Mucosa of descending colon (tissue), 3 donors: ENCODE measurements at regions not wholly inside any gene's neighbourhood (a gene's known extent, or its start where the extent isn't known, plus 50 kb on each side); places are given as distances from the start of the nearest gene placed in this dataset.

Experiments
- ATAC-seq: fragments of 200-7000 bp; cut with Tn5 transposase; one replicate; pipeline ENCODE4 v1.9.1; 2020; ENCODE audit warnings: mild to moderate bottlenecking, moderate library complexity
- DNase-seq, 3 donors: peaks; one replicate each; pipeline ENCODE4 v3.0.0-alpha.2; 2020
- H3K36me3 ChIP-seq: fragments of 200-600 bp; one replicate; pipeline ENCODE4 v1.8.0; 2021; ENCODE audit warnings: low read depth, mild to moderate bottlenecking
- H3K4me1 ChIP-seq: fragments of 200-600 bp; one replicate; pipeline ENCODE4 v1.8.0; 2021; ENCODE audit warnings: low read depth, mild to moderate bottlenecking
- H3K4me3 ChIP-seq: fragments of 200-600 bp; one replicate; pipeline ENCODE4 v1.8.0; 2021; ENCODE audit warnings: mild to moderate bottlenecking
- H3K9me3 ChIP-seq: fragments of 200-600 bp; one replicate; pipeline ENCODE4 v1.8.0; 2021; ENCODE audit warnings: mild to moderate bottlenecking
- intact Hi-C, 2 donors: fragments of 100-400 bp; cut with DNase I in 1 of 2; cut with micrococcal nuclease in 1 of 2; formaldehyde crosslinking; loops; one replicate each; pipeline versions ENCODE4 v1.11.0 to v1.11.1; 2022; cut with DNase I, micrococcal nuclease
- TF ChIP-seq, protein P1 (sequence below): fragments of 200-600 bp; IDR thresholded peaks from one replicate; pipeline ENCODE4 v1.8.0; 2022; ENCODE audit warnings: antibody characterized with exemption, mild to moderate bottlenecking
- donor health status: DM: no; HTN: no; CAD: no; lungs with moderate emphysema.
- donor health status: DM: no; HTN: no; CAD: no.
- donor health status: DM: no; HTN: yes; CAD: no.

DNA sequence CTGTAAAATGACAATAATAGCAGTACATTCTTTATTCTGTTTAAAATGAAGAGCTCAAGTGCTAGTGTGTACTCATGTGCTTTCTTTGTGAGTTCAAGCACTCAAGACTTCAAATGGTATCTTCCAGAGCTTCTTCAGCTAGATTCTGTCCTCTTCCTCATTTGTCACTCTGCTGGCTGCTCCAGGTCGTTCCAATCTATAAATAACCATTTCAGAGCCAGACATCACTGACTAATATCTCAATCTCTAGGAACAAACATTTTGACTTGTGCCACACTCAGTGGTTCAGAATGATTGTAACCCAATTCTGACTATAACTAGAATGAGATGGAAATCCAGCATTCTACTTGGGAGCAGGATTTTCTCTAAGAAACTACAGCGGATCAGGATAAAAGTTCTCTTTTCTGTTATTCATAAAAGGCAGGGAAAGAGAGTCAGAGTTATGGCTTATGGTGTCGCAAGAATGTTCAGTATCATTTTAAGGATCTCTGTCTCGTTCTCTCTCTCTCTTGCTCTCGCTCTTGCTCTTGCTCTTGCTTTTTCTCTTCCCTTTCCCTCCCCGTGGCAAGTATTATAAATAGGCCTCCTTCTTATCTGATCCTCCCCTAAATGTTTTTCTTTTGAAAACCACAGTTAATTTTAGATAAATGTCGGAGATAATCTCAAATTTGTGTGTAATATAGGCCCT lies 116.3 kb upstream of the MAF start:
- H3K9me3 ChIP-seq: no peaks in the 10 kb centered on the region
- H3K4me3 ChIP-seq: no peak overlapping the region
- DNase-seq: no peak
- TF ChIP-seq, protein P1, sequence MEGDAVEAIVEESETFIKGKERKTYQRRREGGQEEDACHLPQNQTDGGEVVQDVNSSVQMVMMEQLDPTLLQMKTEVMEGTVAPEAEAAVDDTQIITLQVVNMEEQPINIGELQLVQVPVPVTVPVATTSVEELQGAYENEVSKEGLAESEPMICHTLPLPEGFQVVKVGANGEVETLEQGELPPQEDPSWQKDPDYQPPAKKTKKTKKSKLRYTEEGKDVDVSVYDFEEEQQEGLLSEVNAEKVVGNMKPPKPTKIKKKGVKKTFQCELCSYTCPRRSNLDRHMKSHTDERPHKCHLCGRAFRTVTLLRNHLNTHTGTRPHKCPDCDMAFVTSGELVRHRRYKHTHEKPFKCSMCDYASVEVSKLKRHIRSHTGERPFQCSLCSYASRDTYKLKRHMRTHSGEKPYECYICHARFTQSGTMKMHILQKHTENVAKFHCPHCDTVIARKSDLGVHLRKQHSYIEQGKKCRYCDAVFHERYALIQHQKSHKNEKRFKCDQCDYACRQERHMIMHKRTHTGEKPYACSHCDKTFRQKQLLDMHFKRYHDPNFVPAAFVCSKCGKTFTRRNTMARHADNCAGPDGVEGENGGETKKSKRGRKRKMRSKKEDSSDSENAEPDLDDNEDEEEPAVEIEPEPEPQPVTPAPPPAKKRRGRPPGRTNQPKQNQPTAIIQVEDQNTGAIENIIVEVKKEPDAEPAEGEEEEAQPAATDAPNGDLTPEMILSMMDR: no peak
- no peaks in the 10 kb centered on the region for H3K36me3 ChIP-seq
- intact Hi-C loops: no loop called here
- peaks cover 11% of the 10 kb centered on the region for H3K4me1 ChIP-seq
- ATAC-seq: no peak

DNA sequence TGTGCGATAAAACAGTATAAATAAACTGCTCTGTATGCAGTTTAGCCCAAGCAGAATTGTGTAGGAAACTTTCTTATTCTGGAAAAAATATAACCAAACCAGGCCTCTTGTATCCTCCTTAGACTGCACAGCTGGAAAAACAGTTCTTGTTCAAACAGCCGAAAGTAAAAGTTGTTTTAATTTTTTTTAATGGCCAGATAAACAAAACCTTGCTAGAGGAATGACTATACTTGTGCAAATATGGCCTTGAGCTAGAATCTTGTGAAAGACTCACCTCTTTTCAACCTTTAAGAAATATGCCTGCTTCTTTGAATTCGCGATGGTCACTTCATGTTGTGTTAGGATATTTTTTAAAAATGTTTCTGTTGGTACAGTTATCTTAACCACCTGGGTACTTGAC lies 114.5 kb upstream of the MAF start:
- intact Hi-C loops: no loop called here
- H3K4me3 ChIP-seq: no peak overlapping the region
- peaks cover 11% of the 10 kb centered on the region for H3K4me1 ChIP-seq
- no peaks in the 10 kb centered on the region for H3K9me3 ChIP-seq
- TF ChIP-seq, protein P1: no peak
- H3K36me3 ChIP-seq: no peaks in the 10 kb centered on the region
- ATAC-seq: peak; percentile 22
- DNase-seq: no peak

GRCh38 chr16:79714440-79714839 lies 113.9 kb upstream of the MAF start:
- H3K4me1 ChIP-seq: peaks cover 11% of the 10 kb centered on the region
- no peaks in the 10 kb centered on the region for H3K36me3 ChIP-seq
- TF ChIP-seq, protein P1: no peak
- intact Hi-C loops: no loop called here
- ATAC-seq (no peak), DNase-seq (no peak)
- H3K9me3 ChIP-seq: no peaks in the 10 kb centered on the region
- H3K4me3 ChIP-seq: no peak overlapping the region

DNA sequence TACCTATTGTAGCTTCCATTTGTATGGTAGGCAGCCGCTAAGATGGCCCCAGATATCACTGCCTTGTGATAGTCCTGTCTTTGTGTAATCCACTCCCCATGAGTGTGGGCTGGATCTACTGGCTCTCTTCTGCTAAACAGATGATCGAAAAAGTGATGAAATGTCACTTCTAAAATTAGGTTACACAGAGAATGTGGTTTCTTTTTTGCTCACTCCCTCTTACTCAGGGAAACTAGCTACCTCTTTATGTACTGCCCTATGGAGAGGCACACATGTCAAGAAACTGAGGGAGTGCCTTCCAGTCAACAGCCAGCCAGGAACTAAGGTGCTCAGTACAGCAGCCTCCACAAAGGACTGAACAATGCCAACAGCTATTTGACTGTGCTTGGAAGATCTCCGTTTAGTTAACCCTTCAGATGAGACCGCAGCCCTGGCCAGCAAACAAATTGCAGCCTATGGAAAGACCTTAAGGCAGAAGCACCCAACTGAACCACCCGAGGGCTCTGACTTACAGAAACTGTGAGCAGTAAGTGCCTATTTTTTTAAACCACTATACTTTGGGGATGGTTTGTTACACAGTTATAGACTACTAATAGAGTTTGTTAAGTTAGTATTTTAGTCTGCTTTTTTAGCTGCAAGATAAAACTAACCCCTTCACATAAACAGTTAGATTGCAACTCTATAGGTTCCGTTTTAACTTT lies 113.2 kb upstream of the MAF start:
- Histone ChIP-seq H3K4me3 (no peak overlapping the region), H3K4me1 (peaks cover 11% of the 10 kb centered on the region), H3K9me3 (no peaks in the 10 kb centered on the region), H3K36me3 (no peaks in the 10 kb centered on the region)
- TF ChIP-seq, protein P1: no peak
- DNase-seq: no peak
- intact Hi-C loops: no loop called here
- ATAC-seq: peak; percentile 22

DNA sequence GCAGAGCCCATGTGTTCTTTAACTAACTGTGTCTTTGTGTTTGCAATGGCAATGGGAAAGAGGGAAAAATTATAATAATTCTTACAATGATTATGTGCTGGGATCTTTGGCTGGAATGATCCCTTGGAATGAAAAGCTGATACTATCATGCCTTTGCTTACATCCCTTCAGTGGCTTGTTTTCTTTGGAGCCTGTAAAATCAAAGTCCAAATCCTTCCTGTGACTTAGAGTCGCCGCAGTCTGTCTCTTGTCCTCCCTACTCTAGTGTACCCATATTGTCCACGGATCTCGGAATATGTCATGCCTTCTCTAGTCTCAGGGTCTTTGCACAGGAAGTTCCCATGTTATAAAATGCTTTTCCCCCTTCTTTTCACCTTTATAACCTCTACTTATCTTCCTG lies 111.7 kb upstream of the MAF start:
- intact Hi-C loops: no loop called here
- H3K36me3 ChIP-seq: no peaks in the 10 kb centered on the region
- TF ChIP-seq, protein P1: no peak
- no peak overlapping the region for H3K4me3 ChIP-seq
- H3K4me1 ChIP-seq: peaks cover 11% of the 10 kb centered on the region
- DNase-seq (peak in 1 of 3 donors; percentile 48), ATAC-seq (peak; percentile 89)
- no peaks in the 10 kb centered on the region for H3K9me3 ChIP-seq
